Ramos (cell line): ENCODE measurements at regions not wholly inside any gene's neighbourhood (a gene's known extent, or its start where the extent isn't known, plus 50 kb on each side); places are given as distances from the start of the nearest gene placed in this dataset.
"Not testable (repeated sequence)": the region's sequence is repeated elsewhere in the genome, so short reads cannot be mapped to it uniquely, and the experiment has no call there.

Source experiments
- in situ Hi-C: fragments of 300-500 bp; cut with MboI; formaldehyde crosslinking; loops from one replicate; pipeline ENCODE4 v1.14.3; 2022; ENCODE audit warnings: low sequenced_read_pairs; ENCODE audit not compliant: unreplicated experiment

- in situ Hi-C loops, result no loop called here
These were observed 437.1 kb upstream of the PMFBP1 start for GRCh38 chr16:72609066-72609465.

GRCh38 chr16:72604375-72604774 lies 432.4 kb upstream of the PMFBP1 start:
- in situ Hi-C loops, result no loop called here

- in situ Hi-C loops, result no loop called here
These were observed 430.5 kb upstream of the PMFBP1 start for GRCh38 chr16:72602499-72602898.

- in situ Hi-C loops, result no loop called here
These were observed 426.7 kb upstream of the PMFBP1 start for GRCh38 chr16:72598696-72599095.

GRCh38 chr16:72597938-72598337 lies 426.0 kb upstream of the PMFBP1 start:
- in situ Hi-C loops, result no loop called here

GRCh38 chr16:72596373-72596772 lies 424.4 kb upstream of the PMFBP1 start:
- in situ Hi-C loops, result no loop called here

GRCh38 chr16:72590151-72590937 lies 418.4 kb upstream of the PMFBP1 start:
- in situ Hi-C loops, result no loop called here

- in situ Hi-C loops, result no loop called here
These were observed 416.6 kb upstream of the PMFBP1 start for GRCh38 chr16:72588551-72588950.

- in situ Hi-C loops, result not testable (repeated sequence)
These were observed 406.1 kb upstream of the PMFBP1 start for GRCh38 chr16:72578061-72578460.

GRCh38 chr16:72576189-72576588 lies 404.2 kb upstream of the PMFBP1 start:
- in situ Hi-C loops, result no loop called here

- in situ Hi-C loops, result no loop called here
These were observed 397.7 kb upstream of the PMFBP1 start for GRCh38 chr16:72569677-72570076.

- in situ Hi-C loops, result no loop called here
These were observed 396.5 kb upstream of the PMFBP1 start for GRCh38 chr16:72568502-72568901.

- in situ Hi-C loops, result no loop called here
These were observed 394.2 kb upstream of the PMFBP1 start for GRCh38 chr16:72566174-72566573.

GRCh38 chr16:72565106-72565505 lies 393.2 kb upstream of the PMFBP1 start:
- in situ Hi-C loops, result no loop called here

- in situ Hi-C loops, result no loop called here
These were observed 388.7 kb upstream of the PMFBP1 start for GRCh38 chr16:72560617-72561016.

- in situ Hi-C loops, result no loop called here
These were observed 386.5 kb upstream of the PMFBP1 start for GRCh38 chr16:72558501-72558900.

GRCh38 chr16:72554935-72555334 lies 383.0 kb upstream of the PMFBP1 start:
- in situ Hi-C loops, result no loop called here

- in situ Hi-C loops, result no loop called here
These were observed 380.7 kb upstream of the PMFBP1 start for GRCh38 chr16:72552654-72553053.

GRCh38 chr16:72551649-72552048 lies 379.7 kb upstream of the PMFBP1 start:
- in situ Hi-C loops, result no loop called here

GRCh38 chr16:72549878-72550277 lies 377.9 kb upstream of the PMFBP1 start:
- in situ Hi-C loops, result no loop called here

- in situ Hi-C loops, result no loop called here
These were observed 370.1 kb upstream of the PMFBP1 start for GRCh38 chr16:72542102-72542501.

GRCh38 chr16:72537664-72538063 lies 365.7 kb upstream of the PMFBP1 start:
- in situ Hi-C loops, result no loop called here
